ENCODE measurements at regions not wholly inside any gene's neighbourhood (a gene's known extent, or its start where the extent isn't known, plus 50 kb on each side); places are given as distances from the start of the nearest gene placed in this dataset.

GRCh38 chr10:50987934-50988333 lies 86.4 kb upstream of the PRKG1 start:
- no peak for TF ChIP-seq CTCF (conservative IDR thresholded peaks at IDR 0.05; ENCODE audit: low read depth)
- ChIA-PET CTCF (no interaction called here), POLR2A (ENCODE audit: low non-redundant PET) (no interaction called here)
- DNase-seq (ENCODE audit: low spot score), result no peak
- no peak overlapping the region for H3K27ac ChIP-seq

DNA sequence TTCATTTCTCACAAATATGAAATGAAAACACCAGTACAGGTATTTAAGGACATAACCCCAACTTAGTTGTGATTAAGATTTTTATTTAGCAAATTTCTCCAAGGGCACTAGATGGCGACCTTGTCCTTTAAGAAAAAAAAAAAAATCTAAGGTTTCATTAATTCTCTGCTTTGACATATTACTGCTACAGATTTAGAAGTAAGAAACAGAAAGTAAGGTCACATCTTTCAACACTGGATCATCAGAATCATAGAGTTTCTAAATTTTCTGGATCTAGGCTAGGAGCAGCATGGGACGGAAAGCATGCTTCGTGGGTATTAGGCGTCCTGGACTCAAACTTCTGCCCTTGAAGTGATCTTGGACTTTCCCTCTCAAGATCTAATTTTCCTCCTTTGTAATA lies 85.5 kb upstream of the PRKG1 start:
- ChIA-PET POLR2A (ENCODE audit: low non-redundant PET) (no interaction called here), CTCF (interaction anchor here (0.6 kb wide), 1 partner anchor 798 kb away, joined by 3 read pairs; no protein-coding TSS in a partner anchor)
- DNase-seq (ENCODE audit: low spot score), result no peak
- peak; percentile 61 for TF ChIP-seq CTCF (conservative IDR thresholded peaks at IDR 0.05; ENCODE audit: low read depth)
- H3K27ac ChIP-seq, result no peak overlapping the region

DNA sequence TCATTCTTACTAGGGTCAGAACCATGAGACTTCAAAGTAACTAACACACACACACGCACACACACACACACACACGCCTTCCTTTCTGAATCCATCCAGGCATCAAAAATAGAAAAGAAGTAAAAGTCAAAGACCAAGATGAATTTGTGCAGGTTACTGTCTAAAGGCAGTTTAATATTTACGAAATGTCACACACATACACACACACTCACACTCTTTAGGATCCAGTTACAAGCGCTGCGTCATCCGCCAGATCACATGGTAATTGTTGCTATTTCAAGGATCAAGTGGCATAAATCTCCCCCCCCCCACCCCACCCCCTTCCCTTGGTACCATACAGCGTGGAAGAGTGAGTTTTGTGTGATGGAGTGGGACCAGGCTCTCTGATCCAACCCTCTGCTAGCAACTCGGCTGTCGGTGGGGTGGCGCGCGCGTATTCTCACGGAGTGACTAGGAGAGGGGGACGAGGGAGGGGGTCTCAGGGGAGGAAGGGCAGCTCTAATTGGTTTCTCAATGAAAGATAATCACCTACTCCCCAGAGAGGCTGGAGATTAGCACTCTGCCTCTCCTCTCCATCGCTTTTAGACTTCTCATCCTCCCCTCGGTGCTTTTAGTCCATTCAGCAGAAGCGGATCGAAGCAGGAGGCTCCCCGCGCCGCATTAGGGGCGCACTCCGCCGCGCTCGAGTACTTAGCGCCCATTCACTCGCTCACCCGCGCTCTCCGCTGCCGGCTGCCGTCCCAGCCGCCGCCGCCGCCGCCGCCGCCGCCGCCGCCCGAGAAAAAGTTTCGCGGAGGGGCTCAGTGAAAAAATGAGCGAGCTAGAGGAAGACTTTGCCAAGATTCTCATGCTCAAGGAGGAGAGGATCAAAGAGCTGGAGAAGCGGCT lies 83.5 kb upstream of the PRKG1 start:
- DNase-seq (ENCODE audit: low spot score), result peak; percentile 27
- no peak overlapping the region for H3K27ac ChIP-seq
- POLR2A ChIA-PET (ENCODE audit: low non-redundant PET), result no interaction called here
- TF ChIP-seq CTCF (conservative IDR thresholded peaks at IDR 0.05; ENCODE audit: low read depth), result no peak
- CTCF ChIA-PET, result interaction anchor here (0.6 to 0.7 kb wide), 2 partner anchors 331 to 617 kb away, joined by 3 to 5 read pairs; no protein-coding TSS in a partner anchor

- ChIA-PET POLR2A (ENCODE audit: low non-redundant PET) (no interaction called here), CTCF (interaction anchor here (0.6 to 0.7 kb wide), 2 partner anchors 276 to 616 kb away, joined by 3 to 4 read pairs; no protein-coding TSS in a partner anchor)
- no peak overlapping the region for H3K27ac ChIP-seq
- no peak for DNase-seq (ENCODE audit: low spot score)
- TF ChIP-seq CTCF (conservative IDR thresholded peaks at IDR 0.05; ENCODE audit: low read depth), result no peak
These were observed 82.6 kb upstream of the PRKG1 start for GRCh38 chr10:50991456-50992355.

DNA sequence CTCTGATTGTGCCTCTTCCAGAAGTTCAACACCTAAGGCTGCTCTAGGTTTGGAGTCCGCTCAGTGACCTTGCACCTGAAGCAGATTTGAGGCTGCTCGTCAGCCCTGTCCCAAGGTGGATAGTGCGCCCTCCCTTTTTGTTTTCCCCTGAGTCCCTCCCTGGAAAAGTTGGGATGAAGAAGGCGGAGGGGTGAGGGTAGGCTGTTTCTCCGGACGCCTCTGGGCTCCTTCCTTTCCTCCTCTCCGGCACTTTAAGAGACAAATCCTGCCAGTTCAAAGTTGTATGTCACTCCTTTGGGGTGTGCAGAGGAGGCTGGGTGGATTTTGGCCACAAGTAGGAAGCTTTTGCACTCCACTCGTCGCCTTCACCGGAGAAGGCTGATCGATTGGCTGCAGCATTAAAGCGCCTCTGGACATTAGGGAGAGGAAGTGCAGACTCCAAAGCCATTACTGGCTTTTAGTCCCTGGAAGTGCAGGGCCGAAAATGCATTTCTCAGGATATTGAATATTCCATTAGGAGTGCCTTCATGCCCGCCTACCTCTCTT lies 81.9 kb upstream of the PRKG1 start:
- no peak for DNase-seq (ENCODE audit: low spot score)
- H3K27ac ChIP-seq, result no peak overlapping the region
- no peak for TF ChIP-seq CTCF (conservative IDR thresholded peaks at IDR 0.05; ENCODE audit: low read depth)
- ChIA-PET CTCF (interaction anchor here (0.7 to 1.1 kb wide), 2 partner anchors 71 to 276 kb away, joined by 3 to 4 read pairs; no protein-coding TSS in a partner anchor), POLR2A (ENCODE audit: low non-redundant PET) (no interaction called here)

Measured in RWPE1 (cell line).